Kidney tubule cell (primary cell): ENCODE measurements at regions not wholly inside any gene's neighbourhood (a gene's known extent, or its start where the extent isn't known, plus 50 kb on each side); places are given as distances from the start of the nearest gene placed in this dataset.
A peak's percentile ranks its signal among the peaks of the same experiment; 100 is the strongest.

Source experiments
- DNase-seq: peaks from one replicate; pipeline ENCODE4 v3.0.0-alpha.2; 2018; ENCODE audit warnings: low spot score

GRCh38 chr10:113364227-113364626 lies 188.6 kb upstream of the HABP2 start:
- no peak for DNase-seq

GRCh38 chr10:113368666-113369364 lies 184.0 kb upstream of the HABP2 start:
- no peak for DNase-seq

- no peak for DNase-seq
Observed at GRCh38 chr10:113369365-113369694, 183.5 kb upstream of the HABP2 start.

GRCh38 chr10:113376428-113376827 lies 176.4 kb upstream of the HABP2 start:
- DNase-seq = no peak

GRCh38 chr10:113379091-113379490 lies 173.8 kb upstream of the HABP2 start:
- no peak for DNase-seq

- DNase-seq = no peak
Observed at GRCh38 chr10:113381416-113381815, 171.4 kb upstream of the HABP2 start.

GRCh38 chr10:113381981-113382509 lies 170.8 kb upstream of the HABP2 start:
- peak; percentile 66 for DNase-seq

- no peak for DNase-seq
Observed at GRCh38 chr10:113382691-113383090, 170.2 kb upstream of the HABP2 start.

- DNase-seq = no peak
Observed at GRCh38 chr10:113384181-113384580, 168.7 kb upstream of the HABP2 start.

GRCh38 chr10:113385021-113385999 lies 167.5 kb upstream of the HABP2 start:
- DNase-seq = peak; percentile 86

GRCh38 chr10:113386005-113386404 lies 166.8 kb upstream of the HABP2 start:
- DNase-seq = peak; percentile 77

- no peak for DNase-seq
Observed at GRCh38 chr10:113389969-113390368, 162.9 kb upstream of the HABP2 start.

- no peak for DNase-seq
Observed at GRCh38 chr10:113390896-113391295, 162.0 kb upstream of the HABP2 start.

- no peak for DNase-seq
Observed at GRCh38 chr10:113397047-113397446, 155.8 kb upstream of the HABP2 start.

GRCh38 chr10:113399065-113399464 lies 153.8 kb upstream of the HABP2 start:
- no peak for DNase-seq

- DNase-seq = no peak
Observed at GRCh38 chr10:113402602-113403001, 150.3 kb upstream of the HABP2 start.

GRCh38 chr10:113407218-113407617 lies 145.6 kb upstream of the HABP2 start:
- no peak for DNase-seq

GRCh38 chr10:113409175-113409574 lies 143.7 kb upstream of the HABP2 start:
- no peak for DNase-seq

- DNase-seq = no peak
Observed at GRCh38 chr10:113410618-113411017, 142.2 kb upstream of the HABP2 start.

- no peak for DNase-seq
Observed at GRCh38 chr10:113411456-113411855, 141.4 kb upstream of the HABP2 start.

GRCh38 chr10:113412161-113412560 lies 140.7 kb upstream of the HABP2 start:
- no peak for DNase-seq

GRCh38 chr10:113414543-113414942 lies 138.3 kb upstream of the HABP2 start:
- DNase-seq = no peak

GRCh38 chr10:113415246-113415645 lies 137.6 kb upstream of the HABP2 start:
- DNase-seq = peak; percentile 1
